ENCODE measurements at regions not wholly inside any gene's neighbourhood (a gene's known extent, or its start where the extent isn't known, plus 50 kb on each side); places are given as distances from the start of the nearest gene placed in this dataset.

DNA sequence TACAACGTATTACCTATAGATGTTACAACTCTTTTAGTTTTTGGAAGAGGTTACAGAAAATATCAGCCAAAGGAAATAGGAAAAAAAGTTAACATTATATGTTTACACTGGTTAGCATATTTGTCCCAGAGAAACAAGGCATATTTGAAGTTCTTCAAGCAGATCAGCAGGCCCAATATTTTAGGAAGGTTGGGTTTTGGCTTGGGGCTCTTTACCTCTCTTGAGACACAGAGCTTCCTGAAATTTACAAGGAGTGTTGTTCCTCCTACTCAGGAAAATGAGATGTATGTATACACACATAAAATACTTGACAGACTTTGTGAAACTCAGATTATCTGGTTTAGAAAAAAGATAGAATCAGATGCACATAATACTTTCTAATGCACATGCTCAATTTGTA is 323.6 kb downstream of the HGF start:
- TF ChIP-seq ZNF350 (tag by site-specific recombination; IDR thresholded peaks at IDR 0.05) = no peak
- no peak for TF ChIP-seq ATF2 (tag by site-specific recombination; IDR thresholded peaks at IDR 0.05; ENCODE audit: low read depth)
- TF ChIP-seq ZNF433 (tag by site-specific recombination; IDR thresholded peaks at IDR 0.05; ENCODE audit: low read depth) = no peak
